GM03348 (cell line): ENCODE measurements at regions not wholly inside any gene's neighbourhood (a gene's known extent, or its start where the extent isn't known, plus 50 kb on each side); places are given as distances from the start of the nearest gene placed in this dataset.
"Not testable (repeated sequence)": the region's sequence is repeated elsewhere in the genome, so short reads cannot be mapped to it uniquely, and the experiment has no call there.

Experiments used
- DNase-seq: peaks from one replicate; pipeline ENCODE4 v3.0.0; 2012; ENCODE audit warnings: low spot score

DNA sequence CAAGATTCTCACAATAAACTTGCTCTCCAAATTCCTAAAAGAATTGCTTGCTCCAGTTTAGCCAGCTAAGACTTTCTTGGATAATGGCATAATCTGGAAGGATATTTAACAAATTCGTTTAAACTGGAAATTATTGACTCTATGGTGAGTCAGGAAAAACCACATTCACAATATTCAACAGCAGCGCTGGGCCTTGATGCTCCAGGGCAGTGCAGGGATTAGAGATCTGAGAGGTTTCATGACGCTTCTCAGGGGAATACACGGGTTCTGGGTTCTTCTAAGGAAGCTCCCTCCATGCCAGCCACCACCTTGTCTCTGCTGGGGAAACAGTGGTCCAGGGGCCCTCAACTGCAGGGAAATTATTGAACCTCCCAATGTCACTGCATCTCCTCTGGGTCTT lies 123.3 kb upstream of the FAM20C start:
- not testable (repeated sequence) for DNase-seq

DNA sequence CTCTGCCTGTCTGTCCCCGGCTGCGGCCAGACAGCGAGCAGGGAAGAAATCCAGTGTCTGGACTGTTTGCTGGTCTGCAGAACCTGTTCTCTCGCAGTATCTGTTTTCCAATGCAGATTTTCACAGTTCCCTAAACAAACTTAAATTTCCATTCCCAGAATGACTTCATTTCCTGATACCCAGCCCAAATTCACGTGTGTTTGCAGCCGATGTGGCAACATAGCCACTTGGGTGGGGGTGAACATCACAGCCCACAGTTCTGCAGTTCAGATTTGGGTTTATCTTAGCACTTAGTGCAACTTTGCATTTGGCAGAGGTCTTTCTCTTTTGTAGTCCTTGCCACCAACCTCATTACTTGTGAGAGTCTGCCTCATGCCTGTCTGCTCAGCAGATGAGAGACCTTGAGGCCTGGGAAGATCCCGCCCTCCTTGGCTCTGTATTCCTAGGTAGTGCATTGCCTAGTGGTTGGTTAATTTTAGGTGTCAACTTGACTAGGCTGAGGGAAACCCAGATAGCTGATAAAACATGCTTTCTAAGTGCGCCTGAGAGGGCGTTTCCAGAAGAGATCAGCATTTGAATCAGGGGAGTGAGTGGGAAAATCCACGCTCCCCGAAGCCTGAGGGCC lies 122.8 kb upstream of the FAM20C start:
- not testable (repeated sequence) for DNase-seq

- DNase-seq: not testable (repeated sequence)
Measured at GRCh38 chr7:70207-70606, 122.2 kb upstream of the FAM20C start.

DNA sequence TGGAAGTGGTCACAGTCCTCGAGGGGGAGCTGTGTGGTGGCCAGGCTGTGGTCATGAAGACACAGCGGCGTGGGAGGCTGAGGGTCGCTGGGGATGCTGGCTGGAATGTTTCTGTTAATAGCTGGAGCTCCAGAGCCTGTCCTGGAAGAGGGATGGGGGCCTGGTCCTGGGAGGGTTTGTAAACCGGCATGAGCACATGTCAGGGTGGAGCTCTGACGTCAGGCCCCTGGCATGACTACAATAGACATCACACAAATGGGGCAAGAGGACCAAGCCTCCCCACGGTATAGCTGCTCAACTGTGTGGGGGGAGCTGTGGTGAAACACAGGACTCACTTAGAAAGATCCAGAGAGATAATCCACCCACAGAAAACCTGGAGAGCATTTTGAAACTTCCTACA lies 121.4 kb upstream of the FAM20C start:
- not testable (repeated sequence) for DNase-seq

GRCh38 chr7:72266-73057 lies 119.9 kb upstream of the FAM20C start:
- DNase-seq: not testable (repeated sequence)

GRCh38 chr7:73058-73331 lies 119.4 kb upstream of the FAM20C start:
- not testable (repeated sequence) for DNase-seq

- not testable (repeated sequence) for DNase-seq
Measured at GRCh38 chr7:74008-74540, 118.3 kb upstream of the FAM20C start.

- DNase-seq: not testable (repeated sequence)
Measured at GRCh38 chr7:75511-75910, 116.9 kb upstream of the FAM20C start.

GRCh38 chr7:76202-76601 lies 116.2 kb upstream of the FAM20C start:
- DNase-seq: not testable (repeated sequence)

DNA sequence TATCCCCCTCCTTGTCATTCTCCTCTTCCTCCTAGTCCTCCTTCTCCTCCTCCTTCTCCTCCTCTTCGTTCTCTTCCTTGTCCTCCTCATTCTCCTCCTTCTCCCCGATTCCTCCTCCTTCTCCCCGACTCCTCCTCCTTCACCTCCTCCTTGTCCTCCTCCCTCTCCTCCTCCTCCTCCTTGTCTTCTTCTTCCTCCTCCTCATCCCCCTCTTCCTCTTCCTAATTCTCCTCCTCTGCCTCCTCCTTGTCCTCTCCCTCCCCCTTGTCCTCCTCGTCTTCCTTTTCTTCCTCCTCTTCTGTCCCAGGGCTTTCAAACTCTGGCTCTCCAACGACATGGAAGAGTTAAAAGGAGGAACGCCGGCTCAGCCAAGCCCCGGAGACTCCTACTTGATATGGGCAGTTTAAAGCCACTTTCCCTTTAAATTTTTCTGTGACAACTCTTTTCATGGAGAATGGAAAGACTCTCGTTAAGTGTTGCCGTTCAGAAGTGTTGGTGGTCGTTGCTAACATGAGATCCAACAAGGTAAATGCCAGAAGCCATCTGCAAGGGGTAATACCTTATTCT lies 115.5 kb upstream of the FAM20C start:
- not testable (repeated sequence) for DNase-seq

DNA sequence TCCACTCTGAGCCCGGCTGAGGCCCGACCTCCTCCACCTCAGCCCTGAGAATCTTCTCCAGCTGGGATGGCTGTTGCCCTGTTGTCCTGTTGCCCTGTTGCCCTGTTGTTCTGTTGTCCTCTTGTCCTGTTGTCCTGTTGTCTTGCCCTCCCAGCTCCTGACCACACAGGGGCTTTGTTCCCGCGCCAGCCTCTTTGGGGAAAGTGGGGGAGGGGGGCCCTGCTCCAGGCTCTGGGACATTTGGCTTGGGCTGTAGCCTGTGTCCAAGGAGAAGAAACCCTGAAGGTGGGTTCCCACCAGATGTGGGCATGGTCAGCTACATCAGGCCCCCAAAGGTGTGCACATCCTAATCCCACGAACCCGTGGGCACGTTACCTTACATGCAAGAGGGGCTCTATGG lies 113.5 kb upstream of the FAM20C start:
- not testable (repeated sequence) for DNase-seq

DNA sequence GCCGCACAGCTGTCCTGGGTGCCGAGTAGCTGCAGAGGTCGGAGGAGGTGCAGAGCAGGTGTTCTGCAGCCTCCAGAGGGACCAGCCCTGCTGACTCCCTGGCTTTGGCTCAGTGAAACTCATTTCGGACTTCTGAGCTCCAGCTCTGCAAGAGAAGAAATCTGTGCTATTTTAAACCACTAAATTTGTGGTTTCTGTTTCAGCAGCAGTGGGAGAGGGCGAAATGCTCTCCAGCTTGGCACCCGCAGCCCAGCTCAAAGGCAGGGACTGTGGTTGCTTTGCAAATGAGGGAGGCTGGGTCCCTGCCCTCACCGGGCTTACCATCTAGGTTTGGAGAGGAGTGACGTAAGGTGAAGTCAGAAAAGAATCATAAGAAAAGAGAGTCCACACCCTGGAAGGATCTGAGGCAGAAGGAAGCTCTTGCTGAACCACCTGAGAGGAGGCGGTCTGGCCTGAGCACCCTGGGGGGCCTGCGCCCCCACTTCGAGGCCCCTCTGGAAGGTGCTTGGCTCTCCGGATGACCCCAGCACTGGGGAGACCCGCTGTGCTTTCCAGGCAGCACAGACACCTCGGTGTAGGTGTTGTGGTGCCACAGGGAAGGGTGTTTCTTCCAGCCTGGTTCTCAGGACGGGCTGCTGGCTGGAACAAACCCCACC lies 112.8 kb upstream of the FAM20C start:
- DNase-seq: not testable (repeated sequence)

GRCh38 chr7:80259-81067 lies 111.9 kb upstream of the FAM20C start:
- no peak for DNase-seq

DNA sequence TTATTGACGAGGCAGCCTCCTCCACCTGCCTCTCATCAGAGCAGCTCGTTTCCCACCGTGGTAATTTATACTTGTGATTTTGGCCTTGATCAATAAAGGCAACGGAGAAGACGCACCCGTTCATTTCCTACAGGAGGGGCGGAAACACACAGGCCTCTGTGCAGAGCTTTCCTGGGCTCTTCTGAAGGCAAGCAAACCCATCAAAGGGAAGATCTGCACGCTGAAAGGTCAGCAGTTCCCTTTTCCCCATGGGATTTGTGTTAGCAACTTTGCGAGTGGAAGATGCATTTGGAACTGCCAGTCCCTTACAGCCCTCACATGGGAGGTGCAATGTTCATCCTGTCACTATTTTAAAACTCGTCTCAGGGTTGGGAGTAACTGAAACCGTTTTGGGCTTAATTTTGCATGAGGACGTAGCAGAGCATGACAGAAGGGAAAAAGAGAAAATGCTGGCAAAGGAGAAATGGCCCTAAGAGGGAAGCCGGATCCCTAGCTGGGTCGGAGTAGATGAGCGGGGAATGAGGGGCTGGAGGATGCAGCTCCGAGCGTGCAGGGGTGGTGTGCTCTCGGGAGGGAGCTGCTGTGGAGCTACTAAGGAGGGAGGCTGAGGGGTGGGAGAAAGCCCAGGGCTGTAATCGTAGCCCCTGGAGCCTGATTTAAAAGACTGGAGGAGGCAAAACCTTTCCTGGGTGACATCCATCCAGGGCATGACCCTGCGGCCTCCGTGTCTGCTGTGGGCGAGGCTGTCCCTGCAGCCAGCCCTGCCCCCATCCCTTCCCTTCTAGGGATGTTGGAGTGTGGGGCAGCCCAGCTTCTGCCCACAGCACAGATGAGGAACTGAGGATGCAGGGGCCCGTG lies 111.1 kb upstream of the FAM20C start:
- no peak for DNase-seq

GRCh38 chr7:81926-82756 lies 110.2 kb upstream of the FAM20C start:
- no peak for DNase-seq

- DNase-seq: no peak
Measured at GRCh38 chr7:82757-83155, 109.6 kb upstream of the FAM20C start.

DNA sequence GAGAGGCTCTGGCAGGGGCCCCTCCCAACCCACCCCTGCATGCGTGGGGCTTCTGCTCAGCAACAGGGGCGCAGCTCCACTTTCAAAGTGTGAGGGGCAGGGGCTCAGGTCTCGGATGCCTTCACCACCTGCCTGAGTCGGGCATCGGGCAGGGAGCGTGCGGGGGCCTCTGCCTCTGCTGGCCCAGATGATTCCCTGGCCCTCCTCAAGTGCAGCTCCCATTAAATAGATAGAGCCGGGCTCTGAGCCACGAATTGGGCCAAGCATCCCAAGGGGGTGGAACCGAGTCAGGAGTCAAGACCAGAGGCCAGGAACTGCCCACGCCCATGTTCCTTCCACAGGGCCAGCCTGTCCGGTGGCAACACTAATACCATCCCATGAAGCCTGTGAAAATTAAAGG lies 108.9 kb upstream of the FAM20C start:
- DNase-seq: no peak

DNA sequence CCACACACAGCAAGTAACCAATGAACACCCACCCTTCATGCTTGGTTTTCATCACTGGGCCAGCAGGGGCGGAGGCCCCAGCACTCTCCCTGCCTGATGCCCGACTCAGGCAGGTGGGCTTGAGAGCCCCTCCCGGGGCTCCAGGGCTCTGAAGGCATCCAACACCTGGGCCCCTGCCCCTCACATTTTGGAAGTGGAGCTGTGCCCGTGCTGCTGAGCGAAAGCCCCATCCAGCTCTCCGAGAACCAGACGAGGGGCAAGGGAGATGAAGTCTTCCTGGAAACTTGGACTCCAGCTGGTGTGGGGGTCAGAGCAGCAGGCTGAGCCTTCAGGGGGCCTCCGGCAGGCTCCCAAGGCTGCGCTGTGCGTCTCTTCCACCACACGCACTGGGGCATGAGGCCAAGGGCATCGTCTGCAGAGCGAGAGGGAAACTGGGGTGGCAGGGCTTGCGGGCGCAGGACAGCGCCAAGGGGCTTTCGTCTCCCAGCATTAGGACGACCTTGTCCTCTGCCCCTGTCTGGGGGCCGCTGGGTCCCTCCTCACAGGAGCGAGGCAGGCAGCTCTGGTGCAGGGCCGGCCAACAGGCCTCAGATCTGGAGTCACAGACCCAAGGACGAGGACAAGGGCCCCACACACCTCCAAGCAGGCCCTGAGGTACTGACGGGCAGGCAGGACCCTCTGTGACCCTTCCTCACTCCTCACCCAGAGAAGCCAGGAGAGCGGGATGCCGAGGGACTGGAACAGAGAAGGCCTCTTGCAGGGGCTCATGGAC lies 108.3 kb upstream of the FAM20C start:
- DNase-seq: no peak

DNA sequence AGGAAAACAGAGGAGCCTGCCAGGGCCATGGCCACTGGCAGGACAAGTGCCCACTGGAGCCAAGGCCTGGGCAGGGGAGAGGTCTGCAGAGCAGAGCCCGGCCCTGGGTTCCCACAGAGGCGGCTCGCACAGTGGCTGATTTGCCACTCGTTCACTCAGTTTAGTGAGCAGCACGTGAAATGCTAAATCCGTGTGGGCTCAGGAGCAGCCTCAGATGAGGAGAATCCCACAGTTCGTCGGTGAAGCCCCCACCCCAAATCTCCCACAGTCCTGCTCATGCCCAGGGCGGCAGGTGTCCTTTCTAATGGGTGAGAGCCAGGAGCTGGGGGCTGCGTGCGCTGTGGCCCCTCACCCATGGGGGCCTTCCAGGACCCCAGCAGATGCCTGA lies 107.7 kb upstream of the FAM20C start:
- no peak for DNase-seq
